ENCODE measurements at regions not wholly inside any gene's neighbourhood (a gene's known extent, or its start where the extent isn't known, plus 50 kb on each side); places are given as distances from the start of the nearest gene placed in this dataset.

DNA sequence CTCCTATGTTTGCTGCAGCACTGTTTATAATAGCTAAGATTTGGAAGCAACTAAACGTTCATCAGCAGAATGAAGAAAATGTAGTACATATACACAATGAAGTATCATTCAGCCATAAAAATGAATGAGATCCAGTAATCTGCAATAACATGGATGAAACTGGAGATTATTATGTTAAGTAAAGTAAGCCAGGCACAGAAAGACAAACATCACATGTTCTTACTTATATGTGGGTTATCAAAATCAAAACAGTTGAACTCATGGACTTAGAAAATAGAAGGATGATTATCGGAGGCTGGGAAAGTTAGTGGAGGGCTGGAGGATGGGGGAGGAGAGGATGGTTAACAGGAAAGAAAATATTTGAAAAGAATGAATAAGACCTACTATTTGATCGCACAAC is 1017.6 kb downstream of the KCNT2 start:
- Mint-ChIP-seq H3K4me1 (no peaks in the 10 kb centered on the region), H3K4me3 (no peak overlapping the region), H3K27me3 (no peaks in the 10 kb centered on the region), H3K9me3 (no peaks in the 10 kb centered on the region), H3K36me3 (ENCODE audit: low read depth) (no peaks in the 10 kb centered on the region), H3K27ac (no peak overlapping the region)
- CTCF ChIA-PET: no interaction called here
- POLR2A ChIA-PET: no interaction called here
- no peak for DNase-seq

DNA sequence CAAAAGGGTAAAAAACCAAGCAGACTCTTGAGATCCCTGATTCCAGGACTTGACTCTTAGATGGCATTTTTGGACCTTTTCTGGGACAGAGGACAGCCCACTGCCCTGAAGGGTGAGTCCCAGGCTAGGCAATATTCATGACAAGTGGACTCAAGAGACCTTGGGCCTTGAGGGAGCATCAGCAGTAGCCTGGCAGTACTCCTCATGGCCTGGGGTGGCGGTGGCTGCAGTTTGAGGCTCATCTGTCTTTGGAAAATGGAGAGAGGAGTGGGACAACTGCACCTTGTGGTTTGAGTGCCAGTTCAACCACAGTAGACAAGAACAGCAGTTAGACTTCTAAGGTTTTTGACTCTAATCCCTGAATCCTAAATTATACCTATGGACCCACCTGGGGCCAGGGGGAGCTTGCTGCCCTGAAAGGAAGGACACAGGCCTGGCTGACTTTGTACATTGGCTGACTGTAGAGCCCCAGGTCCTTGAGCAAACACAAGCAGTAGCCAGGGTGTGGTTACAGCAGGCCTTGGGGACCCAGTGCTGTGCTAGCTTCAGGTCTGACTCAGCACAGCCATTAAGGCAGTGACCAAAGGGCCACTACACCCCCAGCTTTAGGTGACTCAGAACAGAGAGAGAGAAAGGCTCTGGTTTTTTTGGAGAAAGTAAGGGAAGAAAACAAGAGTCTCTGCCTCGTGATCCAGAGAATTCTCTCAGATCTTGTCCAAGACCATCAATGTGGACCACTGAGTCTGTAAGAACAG is 1023.2 kb downstream of the KCNT2 start:
- no peak overlapping the region for H3K27ac Mint-ChIP-seq
- H3K36me3 Mint-ChIP-seq (ENCODE audit: low read depth): no peaks in the 10 kb centered on the region
- CTCF ChIA-PET: no interaction called here
- H3K4me1 Mint-ChIP-seq: no peaks in the 10 kb centered on the region
- no peaks in the 10 kb centered on the region for H3K27me3 Mint-ChIP-seq
- DNase-seq: no peak
- POLR2A ChIA-PET: no interaction called here
- H3K9me3 Mint-ChIP-seq: no peaks in the 10 kb centered on the region
- H3K4me3 Mint-ChIP-seq: no peak overlapping the region

DNA sequence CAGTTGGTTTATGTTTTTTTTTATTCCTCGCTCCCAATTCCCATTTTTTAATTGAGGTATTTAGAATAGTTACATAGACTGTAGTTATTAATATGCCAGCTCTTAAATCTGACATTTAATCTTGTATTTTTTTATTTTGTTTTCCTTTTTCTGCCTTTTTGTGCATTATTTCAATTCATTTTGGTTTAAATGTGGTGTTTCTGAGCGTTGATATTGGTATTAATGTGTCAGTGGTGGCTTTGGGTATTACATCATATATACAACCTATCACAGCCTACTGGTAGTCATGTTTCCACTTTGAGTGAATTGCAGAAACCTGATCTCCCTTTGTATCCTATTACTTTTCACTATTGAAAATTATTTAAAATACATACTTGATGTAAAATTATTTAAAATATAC is 1027.3 kb downstream of the KCNT2 start:
- H3K27ac Mint-ChIP-seq: no peak overlapping the region
- DNase-seq: no peak
- H3K4me1 Mint-ChIP-seq: no peaks in the 10 kb centered on the region
- ChIA-PET POLR2A (no interaction called here), CTCF (no interaction called here)
- no peak overlapping the region for H3K4me3 Mint-ChIP-seq
- no peaks in the 10 kb centered on the region for H3K9me3 Mint-ChIP-seq
- H3K27me3 Mint-ChIP-seq: no peaks in the 10 kb centered on the region
- H3K36me3 Mint-ChIP-seq (ENCODE audit: low read depth): no peaks in the 10 kb centered on the region

DNA sequence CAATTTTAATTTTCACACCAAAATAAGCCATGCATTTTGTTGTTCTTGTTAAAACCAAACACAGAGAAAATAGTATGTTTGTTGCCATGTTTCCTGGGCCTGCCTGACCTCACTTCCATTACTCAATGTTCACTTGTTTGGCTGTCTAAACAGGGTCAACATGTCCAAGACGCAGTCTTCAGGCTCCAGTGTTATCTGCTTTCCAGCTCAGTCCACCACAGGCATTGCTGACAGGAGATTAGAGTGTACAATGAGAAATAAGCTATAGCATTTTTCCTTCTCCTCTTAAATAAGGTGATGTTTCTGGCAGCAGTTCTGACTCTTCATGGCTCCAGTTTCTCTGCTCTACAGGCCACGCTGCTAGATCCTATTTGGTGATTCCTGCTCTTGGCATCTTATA is 1030.5 kb downstream of the KCNT2 start:
- Mint-ChIP-seq H3K27me3 (no peaks in the 10 kb centered on the region), H3K4me1 (no peaks in the 10 kb centered on the region), H3K4me3 (no peak overlapping the region), H3K36me3 (ENCODE audit: low read depth) (no peaks in the 10 kb centered on the region), H3K27ac (no peak overlapping the region), H3K9me3 (no peaks in the 10 kb centered on the region)
- no peak for DNase-seq
- CTCF ChIA-PET: no interaction called here
- POLR2A ChIA-PET: no interaction called here

DNA sequence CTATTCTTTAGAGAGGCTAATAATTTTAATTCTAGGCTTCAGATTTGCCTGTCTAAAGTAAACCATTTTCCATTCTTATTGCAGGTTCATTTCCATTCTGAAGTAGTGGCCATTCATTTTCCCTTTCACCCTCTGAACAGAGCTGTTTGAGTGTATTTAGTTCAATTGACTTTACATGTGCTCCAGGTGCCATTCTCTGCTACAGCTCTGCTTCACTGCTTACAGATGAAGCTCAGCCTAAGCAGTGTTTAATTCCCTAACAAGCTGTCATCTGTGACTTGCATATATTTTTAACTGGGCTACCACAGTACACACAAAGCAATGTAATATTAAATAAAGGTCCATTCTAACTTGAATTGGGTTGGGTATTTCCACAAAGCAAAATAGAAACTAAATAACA is 1031.6 kb downstream of the KCNT2 start:
- ChIA-PET POLR2A (no interaction called here), CTCF (no interaction called here)
- no peaks in the 10 kb centered on the region for H3K27me3 Mint-ChIP-seq
- H3K4me3 Mint-ChIP-seq: no peak overlapping the region
- no peak for DNase-seq
- H3K27ac Mint-ChIP-seq: no peak overlapping the region
- H3K36me3 Mint-ChIP-seq (ENCODE audit: low read depth): no peaks in the 10 kb centered on the region
- H3K4me1 Mint-ChIP-seq: no peaks in the 10 kb centered on the region
- H3K9me3 Mint-ChIP-seq: no peaks in the 10 kb centered on the region

DNA sequence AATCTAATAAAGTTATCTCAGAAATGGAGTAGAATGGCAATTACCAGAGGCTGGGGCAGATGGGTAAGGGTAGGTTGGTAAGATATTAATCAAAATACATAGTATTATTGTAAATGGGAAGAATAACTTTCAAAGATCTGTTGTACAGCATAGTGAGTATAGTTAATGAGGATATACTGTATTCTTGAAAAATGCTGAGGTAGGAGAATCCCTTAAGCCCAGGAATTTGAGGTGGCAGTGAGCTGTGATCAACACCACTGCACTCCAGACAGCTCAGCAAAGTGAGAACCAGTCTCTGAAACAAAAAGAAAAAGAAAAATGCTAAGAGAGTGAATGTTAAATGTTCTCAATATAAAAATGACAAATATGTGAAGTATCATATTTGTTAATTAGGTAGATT is 1033.7 kb downstream of the KCNT2 start:
- H3K27me3 Mint-ChIP-seq: no peaks in the 10 kb centered on the region
- no peak overlapping the region for H3K4me3 Mint-ChIP-seq
- peaks cover 2% of the 10 kb centered on the region for H3K9me3 Mint-ChIP-seq
- H3K27ac Mint-ChIP-seq: no peak overlapping the region
- H3K36me3 Mint-ChIP-seq (ENCODE audit: low read depth): no peaks in the 10 kb centered on the region
- no peaks in the 10 kb centered on the region for H3K4me1 Mint-ChIP-seq
- DNase-seq: no peak
- CTCF ChIA-PET: no interaction called here
- POLR2A ChIA-PET: no interaction called here

DNA sequence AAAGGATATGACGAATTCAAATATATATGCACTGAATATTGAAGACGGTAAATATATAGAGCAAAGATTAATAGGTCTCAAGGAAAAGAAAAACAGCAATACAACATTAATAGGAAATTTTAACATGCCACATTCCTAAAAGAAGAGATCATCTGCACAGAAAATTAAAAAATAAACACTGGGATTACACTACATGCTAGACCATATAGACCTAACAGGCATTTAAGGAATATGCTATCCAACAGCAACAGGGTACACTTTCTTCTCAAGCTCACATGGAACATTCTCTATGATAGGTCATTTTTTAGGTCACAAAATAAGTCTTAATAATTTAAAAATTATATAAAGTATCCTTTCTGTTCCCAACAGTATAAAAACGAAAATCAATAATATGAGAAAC is 1038.3 kb downstream of the KCNT2 start:
- H3K27me3 Mint-ChIP-seq: no peaks in the 10 kb centered on the region
- POLR2A ChIA-PET: no interaction called here

DNA sequence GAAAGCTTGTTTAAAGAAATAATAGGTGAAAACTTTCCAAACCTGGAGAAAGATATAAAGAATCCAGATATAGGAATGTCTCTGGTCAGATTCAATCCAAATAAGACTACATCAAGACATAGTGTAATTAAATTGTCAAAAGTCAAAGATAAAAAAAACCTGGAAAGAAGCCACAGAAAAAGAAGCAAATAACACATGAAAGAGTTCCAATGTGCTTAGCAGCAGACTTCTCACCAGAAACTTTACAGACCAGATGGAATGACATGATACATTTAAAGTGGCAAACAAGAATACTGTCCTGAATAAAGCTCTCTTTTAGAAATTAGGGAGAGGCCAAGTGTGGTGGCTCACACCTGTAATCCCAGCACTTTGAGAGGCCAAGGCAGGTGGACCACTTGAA is 1039.9 kb downstream of the KCNT2 start:
- Mint-ChIP-seq H3K27ac (no peak overlapping the region), H3K4me1 (no peaks in the 10 kb centered on the region), H3K27me3 (no peaks in the 10 kb centered on the region), H3K36me3 (ENCODE audit: low read depth) (no peaks in the 10 kb centered on the region), H3K4me3 (no peak overlapping the region), H3K9me3 (peaks cover 4% of the 10 kb centered on the region)
- no peak for DNase-seq
- ChIA-PET POLR2A (no interaction called here), CTCF (no interaction called here)

More for the DNA sequence above, 1038.3 kb downstream of the KCNT2 start:
- H3K36me3 Mint-ChIP-seq (ENCODE audit: low read depth): no peaks in the 10 kb centered on the region
- peaks cover 4% of the 10 kb centered on the region for H3K9me3 Mint-ChIP-seq
- CTCF ChIA-PET: no interaction called here
- no peak overlapping the region for H3K27ac Mint-ChIP-seq
- H3K4me3 Mint-ChIP-seq: no peak overlapping the region
- no peak for DNase-seq
- H3K4me1 Mint-ChIP-seq: no peaks in the 10 kb centered on the region

DNA sequence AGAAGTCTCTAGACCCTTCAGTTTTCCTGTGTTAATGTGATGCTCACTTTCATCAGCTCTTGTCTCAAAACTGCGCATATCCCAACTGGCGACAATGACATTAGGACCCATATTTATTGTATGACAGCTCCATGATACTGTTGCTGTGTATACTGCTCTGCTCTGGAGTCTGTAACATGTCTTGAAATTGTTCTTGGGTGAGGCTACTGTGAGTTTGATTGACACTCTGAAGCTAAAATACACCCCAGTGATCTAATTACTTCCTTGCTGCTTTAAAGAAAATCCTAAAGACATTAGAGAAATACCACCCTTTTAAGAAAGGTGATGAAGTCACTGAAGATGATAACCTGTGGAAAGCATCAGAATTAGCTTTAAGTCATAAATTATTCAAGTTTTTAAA is 1046.2 kb downstream of the KCNT2 start:
- H3K9me3 Mint-ChIP-seq: no peaks in the 10 kb centered on the region
- no peaks in the 10 kb centered on the region for H3K36me3 Mint-ChIP-seq (ENCODE audit: low read depth)
- ChIA-PET CTCF (no interaction called here), POLR2A (no interaction called here)
- no peaks in the 10 kb centered on the region for H3K4me1 Mint-ChIP-seq
- H3K27ac Mint-ChIP-seq: no peak overlapping the region
- DNase-seq: no peak
- H3K4me3 Mint-ChIP-seq: no peak overlapping the region
- no peaks in the 10 kb centered on the region for H3K27me3 Mint-ChIP-seq

DNA sequence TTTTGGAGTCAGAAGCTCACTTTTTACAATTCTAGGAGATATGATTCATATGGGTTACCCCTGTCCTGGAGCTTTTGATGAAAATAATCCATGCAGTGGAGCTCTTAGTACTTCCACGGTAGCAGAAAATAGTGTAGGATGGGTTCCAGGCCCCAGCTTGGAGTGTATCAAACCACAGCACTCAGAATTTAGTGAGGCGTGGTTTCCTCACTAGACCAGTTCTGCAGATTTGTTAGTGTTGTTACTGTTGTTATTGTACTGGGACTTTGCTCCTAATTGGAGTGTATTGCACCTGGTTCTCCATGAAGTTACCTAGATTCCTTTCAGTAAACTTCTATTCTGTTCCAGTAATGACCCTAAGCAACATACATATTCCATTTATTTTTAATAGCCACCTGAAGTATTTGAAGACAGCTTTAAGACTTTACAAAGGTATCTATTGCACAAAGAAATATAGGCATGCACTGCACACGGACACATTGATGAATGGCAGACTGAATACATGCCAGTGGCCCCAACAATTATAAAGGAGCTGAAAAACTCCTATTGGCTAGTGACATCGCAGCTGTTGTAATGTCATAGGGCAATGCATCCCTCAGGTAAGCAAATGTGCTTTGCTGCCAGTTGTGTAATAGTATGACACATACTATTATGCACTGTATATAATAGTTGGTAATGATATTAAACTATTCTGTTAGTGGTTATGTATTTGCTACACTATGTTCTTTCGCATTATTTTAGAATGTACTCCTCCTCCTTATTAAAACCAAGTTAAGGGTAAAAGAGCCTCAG is 1058.0 kb downstream of the KCNT2 start:
- H3K27ac Mint-ChIP-seq: no peak overlapping the region
- H3K9me3 Mint-ChIP-seq: no peaks in the 10 kb centered on the region
- H3K27me3 Mint-ChIP-seq: no peaks in the 10 kb centered on the region
- ChIA-PET POLR2A (no interaction called here), CTCF (no interaction called here)
- H3K4me3 Mint-ChIP-seq: no peak overlapping the region
- H3K36me3 Mint-ChIP-seq (ENCODE audit: low read depth): no peaks in the 10 kb centered on the region
- no peaks in the 10 kb centered on the region for H3K4me1 Mint-ChIP-seq
- DNase-seq: no peak

DNA sequence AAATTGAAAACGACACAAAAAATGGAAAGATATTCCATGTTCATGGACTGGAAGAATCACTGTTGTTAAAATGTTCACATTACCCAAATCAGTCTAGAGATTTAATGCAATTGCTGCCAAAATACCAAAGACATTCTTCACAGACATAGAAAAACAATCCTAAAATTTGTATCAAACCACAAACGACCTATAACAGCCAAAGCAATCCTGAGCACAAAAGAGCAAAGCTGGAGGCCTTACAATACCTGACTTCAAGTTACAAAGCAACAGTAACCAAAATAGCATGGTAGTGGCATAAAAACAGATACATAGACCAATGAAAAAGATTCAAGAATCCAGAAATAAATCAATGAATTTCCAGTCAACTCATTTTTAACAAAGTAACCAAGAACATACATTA is 1077.3 kb downstream of the KCNT2 start:
- no peak overlapping the region for H3K4me3 Mint-ChIP-seq
- H3K36me3 Mint-ChIP-seq (ENCODE audit: low read depth): no peaks in the 10 kb centered on the region
- ChIA-PET CTCF (no interaction called here), POLR2A (no interaction called here)
- no peak overlapping the region for H3K27ac Mint-ChIP-seq
- H3K4me1 Mint-ChIP-seq: no peaks in the 10 kb centered on the region
- no peaks in the 10 kb centered on the region for H3K9me3 Mint-ChIP-seq
- no peaks in the 10 kb centered on the region for H3K27me3 Mint-ChIP-seq
- DNase-seq: no peak

DNA sequence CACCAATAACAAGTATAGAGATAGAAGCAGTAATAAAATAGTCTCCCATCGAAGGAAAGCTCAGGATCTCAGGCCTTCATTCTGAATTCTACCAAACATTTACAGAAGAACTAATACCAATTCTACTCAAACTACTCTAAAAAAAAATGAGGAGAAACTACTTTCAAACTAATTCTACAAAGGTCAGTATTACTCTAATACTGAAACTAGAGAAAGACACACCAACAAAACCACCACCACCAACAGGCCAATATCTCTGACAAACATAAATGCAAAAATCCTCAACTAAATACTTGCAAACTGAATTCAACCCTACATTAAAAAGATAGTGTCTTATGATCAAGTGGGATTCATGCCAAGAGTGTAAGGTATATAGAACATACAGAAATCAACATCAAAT is 1078.4 kb downstream of the KCNT2 start:
- Mint-ChIP-seq H3K9me3 (no peaks in the 10 kb centered on the region), H3K36me3 (ENCODE audit: low read depth) (no peaks in the 10 kb centered on the region), H3K27me3 (no peaks in the 10 kb centered on the region), H3K4me3 (no peak overlapping the region), H3K27ac (no peak overlapping the region), H3K4me1 (no peaks in the 10 kb centered on the region)
- ChIA-PET CTCF (no interaction called here), POLR2A (no interaction called here)
- DNase-seq: no peak

DNA sequence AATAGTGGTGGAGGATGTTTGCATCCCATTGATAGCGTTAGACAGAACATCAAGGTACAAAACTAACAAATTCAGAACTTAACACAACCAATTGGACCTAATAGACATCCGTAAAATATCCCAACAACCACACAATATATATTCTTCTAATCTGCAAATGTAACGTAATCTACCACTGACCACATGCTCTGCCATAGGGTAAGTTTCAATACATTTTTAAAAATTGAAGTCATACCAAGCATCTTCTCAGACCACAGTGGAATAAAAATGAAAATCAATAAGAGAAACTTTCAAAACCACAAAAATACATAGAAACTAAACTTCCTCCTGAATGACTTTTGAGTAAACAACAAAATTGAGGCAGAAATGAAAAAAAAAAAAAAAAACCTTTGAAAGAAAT is 1087.5 kb downstream of the KCNT2 start:
- ChIA-PET CTCF (no interaction called here), POLR2A (no interaction called here)
- Mint-ChIP-seq H3K9me3 (peaks cover 2% of the 10 kb centered on the region), H3K36me3 (ENCODE audit: low read depth) (no peaks in the 10 kb centered on the region), H3K4me3 (no peak overlapping the region), H3K27me3 (no peaks in the 10 kb centered on the region), H3K4me1 (no peaks in the 10 kb centered on the region), H3K27ac (no peak overlapping the region)
- DNase-seq: no peak

DNA sequence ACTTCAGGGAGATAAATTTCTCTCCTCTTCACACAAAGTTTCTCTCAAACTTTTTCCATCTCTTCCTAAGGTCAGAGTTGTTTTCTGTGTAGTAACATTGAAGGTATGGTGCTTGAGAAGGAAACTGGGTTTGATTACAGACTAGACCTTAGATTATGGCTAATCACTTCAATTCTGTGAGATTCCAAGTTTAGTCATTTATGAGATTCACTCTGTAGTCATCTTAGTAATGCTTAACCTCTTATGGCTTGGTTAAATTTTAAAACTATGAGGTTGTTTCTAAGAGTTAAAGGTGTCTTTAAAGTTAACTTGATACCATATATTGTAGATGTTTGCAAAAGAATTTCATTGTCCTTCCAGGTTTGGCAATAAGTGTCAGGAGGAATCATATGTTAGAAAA is 1092.2 kb downstream of the KCNT2 start:
- CTCF ChIA-PET: no interaction called here
- Mint-ChIP-seq H3K27me3 (no peaks in the 10 kb centered on the region), H3K4me1 (no peaks in the 10 kb centered on the region), H3K9me3 (peaks cover 2% of the 10 kb centered on the region), H3K27ac (no peak overlapping the region), H3K36me3 (ENCODE audit: low read depth) (no peaks in the 10 kb centered on the region), H3K4me3 (no peak overlapping the region)
- no peak for DNase-seq
- POLR2A ChIA-PET: no interaction called here
